ENCODE measurements at regions not wholly inside any gene's neighbourhood (a gene's known extent, or its start where the extent isn't known, plus 50 kb on each side); places are given as distances from the start of the nearest gene placed in this dataset.

DNA sequence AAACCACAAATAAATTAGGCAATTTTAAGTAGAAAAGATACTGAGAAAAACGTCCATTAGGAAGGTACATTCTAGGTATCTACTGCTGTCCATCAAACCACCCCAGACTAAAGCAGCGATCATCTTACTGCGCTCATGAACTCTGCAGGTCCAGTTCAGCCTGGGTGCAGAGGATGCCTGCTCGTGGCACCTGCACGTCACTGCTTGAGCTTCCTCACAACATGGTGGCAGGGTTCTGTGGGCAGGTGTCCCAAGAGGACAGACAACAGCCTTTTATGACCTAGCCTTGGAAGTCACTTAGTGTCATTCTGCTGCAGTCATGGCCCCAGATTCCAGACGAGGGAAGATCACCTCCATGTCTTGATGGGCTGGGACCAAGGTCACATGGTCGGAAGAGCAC is 93.4 kb downstream of the MICALL2 start (continued):
- TF ChIP-seq, protein P1, sequence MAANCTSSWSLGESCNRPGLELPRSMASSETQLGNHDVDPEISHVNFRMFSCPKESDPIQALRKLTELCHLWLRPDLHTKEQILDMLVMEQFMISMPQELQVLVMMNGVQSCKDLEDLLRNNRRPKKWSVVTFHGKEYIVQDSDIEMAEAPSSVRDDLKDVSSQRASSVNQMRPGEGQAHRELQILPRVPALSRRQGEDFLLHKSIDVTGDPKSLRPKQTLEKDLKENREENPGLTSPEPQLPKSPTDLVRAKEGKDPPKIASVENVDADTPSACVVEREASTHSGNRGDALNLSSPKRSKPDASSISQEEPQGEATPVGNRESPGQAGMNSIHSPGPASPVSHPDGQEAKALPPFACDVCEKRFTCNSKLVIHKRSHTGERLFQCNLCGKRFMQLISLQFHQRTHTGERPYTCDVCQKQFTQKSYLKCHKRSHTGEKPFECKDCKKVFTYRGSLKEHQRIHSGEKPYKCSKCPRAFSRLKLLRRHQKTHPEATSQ (tag by site-specific recombination; IDR thresholded peaks at IDR 0.05), result no peak
- no peak for TF ChIP-seq ZNF701 (tag by site-specific recombination; IDR thresholded peaks at IDR 0.05)
- TF ChIP-seq, protein P2, sequence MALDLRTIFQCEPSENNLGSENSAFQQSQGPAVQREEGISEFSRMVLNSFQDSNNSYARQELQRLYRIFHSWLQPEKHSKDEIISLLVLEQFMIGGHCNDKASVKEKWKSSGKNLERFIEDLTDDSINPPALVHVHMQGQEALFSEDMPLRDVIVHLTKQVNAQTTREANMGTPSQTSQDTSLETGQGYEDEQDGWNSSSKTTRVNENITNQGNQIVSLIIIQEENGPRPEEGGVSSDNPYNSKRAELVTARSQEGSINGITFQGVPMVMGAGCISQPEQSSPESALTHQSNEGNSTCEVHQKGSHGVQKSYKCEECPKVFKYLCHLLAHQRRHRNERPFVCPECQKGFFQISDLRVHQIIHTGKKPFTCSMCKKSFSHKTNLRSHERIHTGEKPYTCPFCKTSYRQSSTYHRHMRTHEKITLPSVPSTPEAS (tag by site-specific recombination; IDR thresholded peaks at IDR 0.05), result no peak

DNA sequence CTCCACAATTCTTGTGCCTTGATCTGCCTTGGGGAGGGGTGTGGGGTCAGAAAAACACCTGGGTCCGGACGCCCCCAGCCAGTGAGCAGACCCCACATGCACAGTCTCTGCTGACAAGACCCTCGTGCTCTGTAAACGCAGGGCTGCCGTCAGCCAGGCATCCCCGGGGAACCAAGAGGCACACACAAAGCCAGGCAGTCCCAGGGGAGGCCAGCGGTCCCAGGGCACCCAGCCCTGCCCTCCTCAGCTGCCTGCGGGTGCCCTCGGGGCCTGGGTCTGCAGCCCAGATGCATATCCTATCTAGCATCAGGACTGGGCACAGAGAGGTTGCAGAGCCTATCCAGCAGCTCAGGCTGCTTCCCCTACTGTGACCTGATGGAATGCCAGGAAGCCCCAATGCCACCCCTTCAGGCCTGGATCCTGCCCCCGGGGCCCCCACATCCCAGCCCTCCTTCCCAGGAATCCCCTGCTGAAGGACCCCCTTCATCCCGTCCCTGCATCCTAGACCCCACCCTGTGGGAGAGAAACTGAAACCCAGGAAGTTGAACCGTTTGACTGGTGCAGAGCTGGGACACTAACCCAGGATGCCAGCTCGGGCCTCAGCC is 92.4 kb downstream of the MICALL2 start:
- Histone ChIP-seq H3K36me3 (ENCODE audit: control insufficient read depth in 2 of 2, insufficient read depth in 1 of 2, low read length in 2 of 2) (no peaks in the 10 kb centered on the region), H3K27ac (ENCODE audit: extremely low read depth, low read depth, low read length) (no peak overlapping the region), H3K9me3 (ENCODE audit: control insufficient read depth, insufficient read depth, low read depth, low read length) (no peaks in the 10 kb centered on the region), H3K4me1 (ENCODE audit: control insufficient read depth, insufficient read depth, low read length) (peaks cover 5% of the 10 kb centered on the region; the same call in 1 of the 2 replicates), H3K4me3 (ENCODE audit: low read depth, low read length) (no peak overlapping the region)
- TF ChIP-seq ZNF837 (tag by site-specific recombination; IDR thresholded peaks at IDR 0.05) (no peak), ZNF777 (tag by site-specific recombination; IDR thresholded peaks at IDR 0.05; ENCODE audit: borderline replicate concordance) (no peak)
- POLR2A ChIA-PET, result no interaction called here
- CTCF ChIA-PET, result no interaction called here

GRCh38 chr7:1367501-1368183 is 91.6 kb downstream of the MICALL2 start:
- ChIA-PET POLR2A (no interaction called here), CTCF (interaction anchor here (0.7 kb wide), 1 partner anchor 77 kb away, joined by 3 read pairs; no protein-coding TSS in a partner anchor)
- no peaks in the 10 kb centered on the region for H3K36me3 ChIP-seq (ENCODE audit: control insufficient read depth in 2 of 2, insufficient read depth in 1 of 2, low read length in 2 of 2)
- H3K4me1 ChIP-seq (ENCODE audit: control insufficient read depth, insufficient read depth, low read length), result peaks cover 5% of the 10 kb centered on the region; the same call in 1 of the 2 replicates
- no peak overlapping the region for H3K4me3 ChIP-seq (ENCODE audit: low read depth, low read length)
- H3K9me3 ChIP-seq (ENCODE audit: control insufficient read depth, insufficient read depth, low read depth, low read length), result no peaks in the 10 kb centered on the region
- H3K27ac ChIP-seq (ENCODE audit: extremely low read depth, low read depth, low read length), result no peak overlapping the region
- TF ChIP-seq TSHZ1 (tag by site-specific recombination; IDR thresholded peaks at IDR 0.05; ENCODE audit: borderline replicate concordance) (no peak), SP2 (tag by site-specific recombination; IDR thresholded peaks at IDR 0.05) (no peak), ZSCAN16 (tag by site-specific recombination; IDR thresholded peaks at IDR 0.05) (no peak), ZNF560 (tag by site-specific recombination; IDR thresholded peaks at IDR 0.05; ENCODE audit: borderline replicate concordance) (no peak), ZNF404 (tag by site-specific recombination; IDR thresholded peaks at IDR 0.05) (no peak), ZNF830 (tag by site-specific recombination; IDR thresholded peaks at IDR 0.05; ENCODE audit: low read depth) (no peak), ZNF23 (tag by site-specific recombination; IDR thresholded peaks at IDR 0.05; ENCODE audit: borderline replicate concordance) (no peak), MZF1 (tag by site-specific recombination; IDR thresholded peaks at IDR 0.05; ENCODE audit: borderline replicate concordance) (no peak), ZNF157 (tag by site-specific recombination; IDR thresholded peaks at IDR 0.05) (no peak), ZNF530 (tag by site-specific recombination; IDR thresholded peaks at IDR 0.05; ENCODE audit: low read depth) (no peak), ZNF624 (tag by site-specific recombination; IDR thresholded peaks at IDR 0.05) (no peak), ZNF521 (tag by site-specific recombination; IDR thresholded peaks at IDR 0.05) (no peak), HOXD13 (CRISPR knock-in tag; IDR thresholded peaks at IDR 0.05; ENCODE audit: borderline replicate concordance) (no peak), TCF7L2 (IDR thresholded peaks at IDR 0.05; ENCODE audit: borderline replicate concordance, low read depth, low read length) (no peak), ZBTB20 (tag by site-specific recombination; IDR thresholded peaks at IDR 0.05) (no peak), ZNF585B (tag by site-specific recombination; IDR thresholded peaks at IDR 0.05) (no peak), ZBTB10 (tag by site-specific recombination; IDR thresholded peaks at IDR 0.05) (no peak)
- TF ChIP-seq, protein P3, sequence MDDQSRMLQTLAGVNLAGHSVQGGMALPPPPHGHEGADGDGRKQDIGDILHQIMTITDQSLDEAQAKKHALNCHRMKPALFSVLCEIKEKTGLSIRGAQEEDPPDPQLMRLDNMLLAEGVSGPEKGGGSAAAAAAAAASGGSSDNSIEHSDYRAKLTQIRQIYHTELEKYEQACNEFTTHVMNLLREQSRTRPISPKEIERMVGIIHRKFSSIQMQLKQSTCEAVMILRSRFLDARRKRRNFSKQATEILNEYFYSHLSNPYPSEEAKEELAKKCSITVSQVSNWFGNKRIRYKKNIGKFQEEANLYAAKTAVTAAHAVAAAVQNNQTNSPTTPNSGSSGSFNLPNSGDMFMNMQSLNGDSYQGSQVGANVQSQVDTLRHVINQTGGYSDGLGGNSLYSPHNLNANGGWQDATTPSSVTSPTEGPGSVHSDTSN (CRISPR knock-in tag; IDR thresholded peaks at IDR 0.05), result no peak

Data from HEK293 (cell line).